22Rv1 (cell line): ENCODE measurements at regions not wholly inside any gene's neighbourhood (a gene's known extent, or its start where the extent isn't known, plus 50 kb on each side); places are given as distances from the start of the nearest gene placed in this dataset.
"Not testable (repeated sequence)": the region's sequence is repeated elsewhere in the genome, so short reads cannot be mapped to it uniquely, and the experiment has no call there.

Experiments
- H3K27ac ChIP-seq: fragments of 450-650 bp; 2 replicates; pipeline ENCODE4 v1.5.1; 2017
- ZFX ChIP-seq: fragments of 450-650 bp; IDR thresholded peaks from 2 replicates; pipeline ENCODE4 v1.6.1; 2017; ENCODE audit warnings: antibody characterized with exemption, borderline replicate concordance
- TF ChIP-seq, protein P1 (sequence below): fragments of 450-650 bp; IDR thresholded peaks from 2 replicates; pipeline ENCODE4 v1.5.1; 2017; ENCODE audit warnings: mild to moderate bottlenecking

DNA sequence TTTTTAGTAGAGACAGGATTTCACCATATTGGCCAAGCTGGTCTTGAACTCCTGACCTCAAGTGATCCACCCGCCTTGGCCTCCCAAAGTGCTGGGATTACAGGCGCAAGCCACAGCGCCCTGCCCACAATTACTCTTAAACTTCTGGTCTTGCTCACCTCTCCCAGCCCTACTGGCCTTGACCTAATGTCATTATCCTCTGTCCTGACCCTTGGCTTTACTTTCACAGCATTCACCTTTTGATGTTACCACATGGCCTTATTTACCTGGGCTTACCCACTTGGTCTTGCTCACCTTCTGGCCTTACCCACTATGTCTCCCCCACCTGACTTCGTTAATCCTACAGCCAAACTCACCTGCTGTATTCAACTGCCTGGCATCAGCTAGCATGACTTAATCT lies 105.9 kb downstream of the IL12A start:
- TF ChIP-seq, protein P1, sequence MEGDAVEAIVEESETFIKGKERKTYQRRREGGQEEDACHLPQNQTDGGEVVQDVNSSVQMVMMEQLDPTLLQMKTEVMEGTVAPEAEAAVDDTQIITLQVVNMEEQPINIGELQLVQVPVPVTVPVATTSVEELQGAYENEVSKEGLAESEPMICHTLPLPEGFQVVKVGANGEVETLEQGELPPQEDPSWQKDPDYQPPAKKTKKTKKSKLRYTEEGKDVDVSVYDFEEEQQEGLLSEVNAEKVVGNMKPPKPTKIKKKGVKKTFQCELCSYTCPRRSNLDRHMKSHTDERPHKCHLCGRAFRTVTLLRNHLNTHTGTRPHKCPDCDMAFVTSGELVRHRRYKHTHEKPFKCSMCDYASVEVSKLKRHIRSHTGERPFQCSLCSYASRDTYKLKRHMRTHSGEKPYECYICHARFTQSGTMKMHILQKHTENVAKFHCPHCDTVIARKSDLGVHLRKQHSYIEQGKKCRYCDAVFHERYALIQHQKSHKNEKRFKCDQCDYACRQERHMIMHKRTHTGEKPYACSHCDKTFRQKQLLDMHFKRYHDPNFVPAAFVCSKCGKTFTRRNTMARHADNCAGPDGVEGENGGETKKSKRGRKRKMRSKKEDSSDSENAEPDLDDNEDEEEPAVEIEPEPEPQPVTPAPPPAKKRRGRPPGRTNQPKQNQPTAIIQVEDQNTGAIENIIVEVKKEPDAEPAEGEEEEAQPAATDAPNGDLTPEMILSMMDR = no peak
- no peak for TF ChIP-seq ZFX
- H3K27ac ChIP-seq = no peak overlapping the region

DNA sequence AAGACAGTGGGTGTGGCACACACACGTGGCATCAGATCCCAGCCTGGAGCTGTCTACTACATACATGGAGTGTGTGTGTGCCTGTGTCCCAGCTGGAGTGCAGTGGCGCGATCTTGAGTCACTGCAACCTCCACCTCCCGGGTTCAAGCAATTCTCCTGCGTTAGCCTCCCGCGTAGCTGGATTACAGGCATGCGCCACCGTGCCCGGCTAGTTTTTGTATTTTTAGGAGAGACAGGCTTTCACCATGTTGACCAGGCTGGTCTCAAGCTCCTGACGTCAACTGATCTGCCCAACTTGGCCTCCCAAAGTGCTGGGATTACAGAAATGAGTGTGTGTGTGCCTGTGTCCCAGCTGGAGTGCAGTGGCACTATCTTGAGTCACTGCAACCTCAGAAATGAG lies 108.8 kb downstream of the IL12A start:
- H3K27ac ChIP-seq = no peak overlapping the region
- no peak for TF ChIP-seq ZFX
- TF ChIP-seq, protein P1 = no peak

DNA sequence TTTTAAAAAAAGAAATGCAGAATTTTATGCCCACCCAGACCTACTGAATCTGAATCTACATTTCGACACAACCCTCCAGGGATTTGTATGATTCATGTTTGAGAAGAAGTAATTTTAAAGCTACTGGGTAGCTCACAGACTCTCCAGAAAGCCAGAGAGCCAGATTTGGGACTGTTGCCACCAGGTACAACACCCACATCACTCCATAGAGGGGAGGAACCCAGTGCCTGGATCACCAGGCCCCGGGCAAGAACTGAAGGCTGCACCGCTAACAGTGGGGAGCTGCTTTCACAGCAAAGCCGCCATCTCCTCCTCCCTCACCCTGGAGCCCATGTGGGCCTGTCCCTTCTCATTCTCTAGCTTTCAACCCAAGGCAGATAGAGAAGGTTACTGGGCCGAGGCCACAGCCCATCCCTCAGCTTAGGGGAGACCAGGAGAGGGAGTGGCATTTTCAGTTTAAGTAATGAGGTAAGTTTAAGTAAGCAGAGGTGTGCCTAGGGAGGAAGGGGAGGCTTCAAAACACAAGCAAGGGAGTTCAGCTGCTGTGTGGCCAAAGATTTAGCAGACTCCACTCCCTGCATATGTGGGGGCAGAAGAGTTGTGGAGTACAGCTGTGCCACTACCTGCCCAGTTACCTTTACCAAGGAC lies 109.8 kb downstream of the IL12A start:
- TF ChIP-seq, protein P1 = no peak
- no peak for TF ChIP-seq ZFX
- no peak overlapping the region for H3K27ac ChIP-seq

DNA sequence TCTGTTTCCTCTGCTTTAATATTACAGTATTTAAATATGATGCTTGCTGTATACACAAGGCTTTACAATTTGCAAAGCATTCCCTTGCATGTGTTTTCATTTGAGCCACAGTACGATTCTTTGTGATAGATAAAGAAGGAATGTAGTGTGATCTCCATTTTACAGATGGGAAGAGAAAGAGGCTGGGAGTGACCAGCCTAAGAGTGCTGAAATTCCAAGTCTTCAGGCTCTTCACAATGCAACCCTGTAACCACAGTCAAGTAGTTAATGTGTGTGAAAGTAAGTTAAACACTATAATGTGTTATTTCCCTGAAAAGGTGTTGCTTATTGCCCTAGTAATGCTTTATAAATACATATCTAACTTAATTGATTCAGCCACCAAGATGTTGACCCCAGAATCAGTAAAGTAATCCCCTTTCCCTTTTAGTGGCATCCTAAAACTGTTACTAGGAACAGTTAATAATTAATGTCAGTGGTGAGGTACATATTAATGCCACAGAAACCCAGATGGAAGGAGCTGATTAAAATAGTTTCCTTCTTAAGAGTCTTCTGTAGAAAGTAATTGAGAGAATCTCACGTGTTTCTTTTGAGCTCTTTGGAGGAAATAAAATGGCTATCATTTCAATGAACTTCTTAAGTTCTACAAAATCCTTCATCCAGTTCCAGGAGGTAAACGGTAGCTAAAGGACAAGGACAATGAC lies 110.4 kb downstream of the IL12A start:
- no peak overlapping the region for H3K27ac ChIP-seq
- TF ChIP-seq ZFX = no peak
- TF ChIP-seq, protein P1 = no peak

DNA sequence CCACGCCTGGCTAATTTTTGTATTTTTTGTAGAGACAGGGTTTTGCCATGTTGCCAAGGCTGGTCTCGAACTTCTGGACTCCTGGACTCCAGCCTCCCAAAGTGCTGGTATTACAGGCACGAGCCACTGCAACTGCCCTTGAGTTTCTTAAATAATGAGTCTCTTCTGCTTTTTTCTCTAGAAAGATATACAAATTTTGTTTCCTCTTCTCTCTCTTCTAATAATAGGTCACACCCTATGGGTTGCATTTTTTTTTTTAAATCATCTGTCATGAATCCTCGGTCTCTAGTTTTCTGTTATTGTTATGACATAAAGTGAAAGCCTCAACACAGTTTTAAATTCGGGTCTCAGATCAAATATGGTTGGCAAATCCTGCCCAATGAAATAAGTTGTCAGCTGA lies 111.2 kb downstream of the IL12A start:
- no peak overlapping the region for H3K27ac ChIP-seq

DNA sequence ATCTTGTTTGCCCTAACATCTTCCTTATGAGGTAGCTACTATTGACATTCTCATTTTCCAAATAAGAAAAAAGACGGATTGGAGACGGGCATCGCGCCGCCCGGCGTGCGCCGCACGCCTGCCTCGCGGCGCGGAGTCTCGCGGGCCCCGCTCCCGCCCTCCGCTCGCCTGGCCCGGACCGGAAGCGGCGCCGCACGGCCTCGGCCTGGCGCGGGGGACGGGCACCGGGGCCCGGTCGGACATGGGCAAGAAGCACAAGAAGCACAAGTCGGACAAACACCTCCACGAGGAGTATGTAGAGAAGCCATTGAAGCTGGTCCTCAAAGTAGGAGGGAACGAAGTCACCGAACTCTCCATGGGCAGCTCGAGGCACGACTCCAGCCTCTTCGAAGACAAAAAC lies 112.0 kb downstream of the IL12A start:
- no peak overlapping the region for H3K27ac ChIP-seq
- no peak for TF ChIP-seq ZFX
- TF ChIP-seq, protein P1 = no peak

More for the DNA sequence above, 111.2 kb downstream of the IL12A start:
- TF ChIP-seq, protein P1 = no peak
- no peak for TF ChIP-seq ZFX

DNA sequence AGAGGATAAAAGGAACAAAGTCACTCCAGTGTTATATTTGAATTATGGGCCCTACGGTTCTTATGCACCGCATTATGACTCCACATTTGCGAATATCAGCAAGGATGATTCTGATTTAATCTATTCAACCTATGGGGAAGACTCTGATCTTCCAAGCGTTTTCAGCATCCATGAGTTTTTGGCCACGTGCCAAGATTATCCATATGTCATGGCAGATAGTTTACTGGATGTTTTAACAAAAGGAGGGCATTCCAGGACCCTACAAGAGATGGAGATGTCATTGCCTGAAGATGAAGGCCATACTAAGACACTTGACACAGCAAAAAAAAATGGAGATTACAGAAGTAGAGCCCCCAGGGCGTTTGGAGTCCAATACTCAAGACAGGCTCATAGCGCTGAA lies 113.4 kb downstream of the IL12A start:
- not testable (repeated sequence) for H3K27ac ChIP-seq

DNA sequence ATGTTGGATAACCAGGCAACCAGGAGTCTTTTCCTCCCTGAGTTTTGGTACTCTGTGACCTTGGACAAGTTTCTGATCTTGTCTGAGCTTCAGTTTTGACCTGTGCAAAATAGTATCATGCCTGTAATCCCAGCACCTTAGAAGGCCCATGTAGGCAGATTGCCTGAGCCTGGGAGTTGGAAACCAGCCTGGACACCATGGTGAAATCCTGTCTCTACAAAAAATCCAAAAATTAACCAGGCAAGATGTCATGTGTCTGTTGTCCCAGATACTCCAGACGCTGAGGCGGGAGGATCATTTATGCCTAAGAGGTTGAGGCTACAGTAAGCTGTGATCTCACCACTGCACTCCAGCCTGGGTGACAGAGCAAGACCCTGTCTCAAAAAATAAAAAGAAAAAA lies 114.8 kb downstream of the IL12A start:
- no peak overlapping the region for H3K27ac ChIP-seq
- TF ChIP-seq ZFX = no peak
- TF ChIP-seq, protein P1 = no peak
